ENCODE measurements at regions not wholly inside any gene's neighbourhood (a gene's known extent, or its start where the extent isn't known, plus 50 kb on each side); places are given as distances from the start of the nearest gene placed in this dataset.

GRCh38 chr20:50244352-50245149, 53.9 kb downstream of the CEBPB start:
- Histone ChIP-seq H3K4me3 (ENCODE audit: low read length) (no peak overlapping the region), H3K9me3 (replicated peaks; ENCODE audit: insufficient read depth, low read length) (no peaks in the 10 kb centered on the region), H3K36me3 (replicated peaks; ENCODE audit: insufficient read depth, low read length) (no peaks in the 10 kb centered on the region), H3K27ac (ENCODE audit: low read length) (no peak overlapping the region), H3K27me3 (replicated peaks; ENCODE audit: insufficient read depth, low read length) (peaks cover 69% of the 10 kb centered on the region), H3K79me2 (ENCODE audit: low read length) (no peaks in the 10 kb centered on the region), H4K20me1 (ENCODE audit: insufficient read depth, low read length) (no peaks in the 10 kb centered on the region), H3K4me1 (ENCODE audit: low read length) (no peaks in the 10 kb centered on the region), H3K9ac (ENCODE audit: low read length) (no peak overlapping the region), H2AFZ (ENCODE audit: low read length) (no peak overlapping the region), H3F3A (ENCODE audit: insufficient read depth, low read length) (no peaks in the 10 kb centered on the region), H3K4me2 (ENCODE audit: low read depth, low read length) (no peak overlapping the region), H3K9me2 (replicated peaks; ENCODE audit: insufficient read depth, low read length) (no peaks in the 10 kb centered on the region)
- TF ChIP-seq EZH2phosphoT487 (IDR thresholded peaks at IDR 0.05; ENCODE audit: low read length) (no peak), EZH2 (optimal IDR thresholded peaks at IDR 0.05; ENCODE audit: low read depth, low read length) (no peak)
- TF ChIP-seq, protein P1, sequence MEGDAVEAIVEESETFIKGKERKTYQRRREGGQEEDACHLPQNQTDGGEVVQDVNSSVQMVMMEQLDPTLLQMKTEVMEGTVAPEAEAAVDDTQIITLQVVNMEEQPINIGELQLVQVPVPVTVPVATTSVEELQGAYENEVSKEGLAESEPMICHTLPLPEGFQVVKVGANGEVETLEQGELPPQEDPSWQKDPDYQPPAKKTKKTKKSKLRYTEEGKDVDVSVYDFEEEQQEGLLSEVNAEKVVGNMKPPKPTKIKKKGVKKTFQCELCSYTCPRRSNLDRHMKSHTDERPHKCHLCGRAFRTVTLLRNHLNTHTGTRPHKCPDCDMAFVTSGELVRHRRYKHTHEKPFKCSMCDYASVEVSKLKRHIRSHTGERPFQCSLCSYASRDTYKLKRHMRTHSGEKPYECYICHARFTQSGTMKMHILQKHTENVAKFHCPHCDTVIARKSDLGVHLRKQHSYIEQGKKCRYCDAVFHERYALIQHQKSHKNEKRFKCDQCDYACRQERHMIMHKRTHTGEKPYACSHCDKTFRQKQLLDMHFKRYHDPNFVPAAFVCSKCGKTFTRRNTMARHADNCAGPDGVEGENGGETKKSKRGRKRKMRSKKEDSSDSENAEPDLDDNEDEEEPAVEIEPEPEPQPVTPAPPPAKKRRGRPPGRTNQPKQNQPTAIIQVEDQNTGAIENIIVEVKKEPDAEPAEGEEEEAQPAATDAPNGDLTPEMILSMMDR (IDR thresholded peaks at IDR 0.05; ENCODE audit: low read length): no peak
- DNase-seq: no peak

DNA sequence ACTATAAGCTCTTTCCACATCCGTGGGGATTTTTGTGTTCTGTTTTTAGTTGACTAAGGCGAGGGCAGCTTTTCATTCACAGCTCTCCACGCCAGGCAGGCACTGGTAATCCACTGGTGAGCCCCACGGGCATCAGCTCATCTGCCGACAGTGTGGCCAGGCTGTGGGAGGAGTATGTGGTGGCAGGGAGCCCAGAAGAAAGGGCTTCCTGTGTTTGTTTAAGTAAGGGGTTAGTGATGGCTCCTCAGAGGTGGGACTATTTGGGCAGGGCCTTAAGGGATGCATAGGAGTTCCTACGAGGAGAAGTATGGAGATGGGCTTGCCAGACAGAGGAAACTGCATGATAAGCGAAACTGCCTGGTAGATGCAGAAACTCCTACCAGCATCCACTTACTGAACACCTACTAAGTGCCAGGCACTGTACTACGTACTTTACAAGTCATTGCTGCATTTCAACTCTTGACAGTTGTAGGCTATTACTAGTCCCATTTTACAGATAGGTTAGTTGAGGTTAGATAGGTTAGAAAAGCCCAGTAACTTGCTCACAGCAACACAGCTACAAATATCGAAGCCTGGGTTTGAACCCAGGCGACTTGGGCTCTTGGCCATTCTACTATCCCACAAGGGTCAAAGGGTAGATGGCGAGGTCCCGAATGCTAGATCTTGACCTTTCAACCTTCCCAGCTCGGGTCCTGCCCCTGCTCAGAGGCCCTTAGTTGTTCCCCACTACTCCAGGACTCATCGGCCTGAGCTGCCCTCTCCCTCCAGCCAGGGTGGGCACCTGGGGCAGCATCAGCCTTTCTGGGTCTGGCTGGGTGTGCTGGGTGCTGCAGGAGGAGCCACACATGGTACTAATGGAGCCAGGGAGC, 55.1 kb downstream of the CEBPB start:
- no peaks in the 10 kb centered on the region for H4K20me1 ChIP-seq (ENCODE audit: insufficient read depth, low read length)
- H3K4me3 ChIP-seq (ENCODE audit: low read length): no peak overlapping the region
- H3K4me2 ChIP-seq (ENCODE audit: low read depth, low read length): no peak overlapping the region
- no peaks in the 10 kb centered on the region for H3K4me1 ChIP-seq (ENCODE audit: low read length)
- H3F3A ChIP-seq (ENCODE audit: insufficient read depth, low read length): no peaks in the 10 kb centered on the region
- DNase-seq: no peak
- H3K9ac ChIP-seq (ENCODE audit: low read length): no peak overlapping the region
- no peaks in the 10 kb centered on the region for H3K36me3 ChIP-seq (replicated peaks; ENCODE audit: insufficient read depth, low read length)
- TF ChIP-seq, protein P1 (IDR thresholded peaks at IDR 0.05; ENCODE audit: low read length): no peak
- no peak for TF ChIP-seq EZH2 (optimal IDR thresholded peaks at IDR 0.05; ENCODE audit: low read depth, low read length)
- TF ChIP-seq EZH2phosphoT487 (IDR thresholded peaks at IDR 0.05; ENCODE audit: low read length): no peak
- H3K9me2 ChIP-seq (replicated peaks; ENCODE audit: insufficient read depth, low read length): no peaks in the 10 kb centered on the region
- no peaks in the 10 kb centered on the region for H3K9me3 ChIP-seq (replicated peaks; ENCODE audit: insufficient read depth, low read length)
- H3K27me3 ChIP-seq (replicated peaks; ENCODE audit: insufficient read depth, low read length): peaks cover 57% of the 10 kb centered on the region
- no peak overlapping the region for H2AFZ ChIP-seq (ENCODE audit: low read length)
- H3K27ac ChIP-seq (ENCODE audit: low read length): no peak overlapping the region
- no peaks in the 10 kb centered on the region for H3K79me2 ChIP-seq (ENCODE audit: low read length)

GRCh38 chr20:50246367-50247195, 56.0 kb downstream of the CEBPB start:
- no peaks in the 10 kb centered on the region for H3K4me1 ChIP-seq (ENCODE audit: low read length)
- no peak for DNase-seq
- H3K9me3 ChIP-seq (replicated peaks; ENCODE audit: insufficient read depth, low read length): no peaks in the 10 kb centered on the region
- H3K27ac ChIP-seq (ENCODE audit: low read length): no peak overlapping the region
- TF ChIP-seq, protein P1 (IDR thresholded peaks at IDR 0.05; ENCODE audit: low read length): no peak
- TF ChIP-seq EZH2phosphoT487 (IDR thresholded peaks at IDR 0.05; ENCODE audit: low read length) (no peak), EZH2 (optimal IDR thresholded peaks at IDR 0.05; ENCODE audit: low read depth, low read length) (no peak)
- peaks cover 49% of the 10 kb centered on the region for H3K27me3 ChIP-seq (replicated peaks; ENCODE audit: insufficient read depth, low read length)
- no peak overlapping the region for H2AFZ ChIP-seq (ENCODE audit: low read length)
- no peak overlapping the region for H3K4me2 ChIP-seq (ENCODE audit: low read depth, low read length)
- no peaks in the 10 kb centered on the region for H3K36me3 ChIP-seq (replicated peaks; ENCODE audit: insufficient read depth, low read length)
- no peak overlapping the region for H3K9ac ChIP-seq (ENCODE audit: low read length)
- no peaks in the 10 kb centered on the region for H4K20me1 ChIP-seq (ENCODE audit: insufficient read depth, low read length)
- no peak overlapping the region for H3K4me3 ChIP-seq (ENCODE audit: low read length)
- no peaks in the 10 kb centered on the region for H3F3A ChIP-seq (ENCODE audit: insufficient read depth, low read length)
- H3K9me2 ChIP-seq (replicated peaks; ENCODE audit: insufficient read depth, low read length): no peaks in the 10 kb centered on the region
- no peaks in the 10 kb centered on the region for H3K79me2 ChIP-seq (ENCODE audit: low read length)
